IPS DF 4.7 (cell line): ENCODE measurements at regions not wholly inside any gene's neighbourhood (a gene's known extent, or its start where the extent isn't known, plus 50 kb on each side); places are given as distances from the start of the nearest gene placed in this dataset.

Experiments
- DNase-seq: peaks from one replicate; pipeline ENCODE4 v3.0.0-alpha.2; 2013; ENCODE audit warnings: low spot score; ENCODE audit errors: extremely low read depth

DNA sequence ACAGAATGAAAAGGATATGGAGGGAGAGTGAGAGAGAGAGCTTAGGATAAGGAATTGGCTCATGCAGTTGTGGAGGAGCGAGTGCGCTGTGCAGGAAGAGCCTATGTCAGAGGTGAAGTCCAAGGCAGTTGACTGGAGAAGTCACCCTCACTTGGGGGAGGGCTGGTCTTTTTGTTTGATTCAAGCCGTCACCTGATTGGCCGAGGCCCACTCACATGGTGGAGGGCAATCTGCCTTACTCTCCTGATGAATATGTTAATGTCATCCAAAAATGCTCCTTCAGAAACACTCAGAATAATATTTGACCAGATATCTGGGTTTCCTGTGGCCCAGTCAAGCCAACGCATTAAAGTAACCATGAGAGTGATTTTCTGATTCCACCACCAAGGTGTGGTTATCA is 131.7 kb downstream of the KATNIP start:
- no peak for DNase-seq

DNA sequence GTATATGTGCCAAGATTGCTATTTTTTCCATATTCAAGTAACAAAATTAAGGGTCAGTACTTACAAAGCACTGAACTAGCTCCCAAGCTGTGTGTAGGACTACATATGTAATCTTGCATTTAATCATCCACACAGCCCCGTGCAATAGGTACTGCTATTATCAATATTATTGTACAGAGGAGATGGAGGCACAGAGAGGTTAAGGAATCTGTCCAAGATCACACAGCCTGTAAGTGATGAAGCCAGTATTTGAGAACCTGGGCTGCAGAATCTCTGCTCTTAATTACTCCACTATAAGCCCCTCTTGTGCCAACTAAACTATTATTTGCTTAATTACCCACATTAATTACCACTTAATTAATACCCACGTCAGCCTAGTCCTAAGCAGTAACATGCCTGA is 134.1 kb downstream of the KATNIP start:
- no peak for DNase-seq

DNA sequence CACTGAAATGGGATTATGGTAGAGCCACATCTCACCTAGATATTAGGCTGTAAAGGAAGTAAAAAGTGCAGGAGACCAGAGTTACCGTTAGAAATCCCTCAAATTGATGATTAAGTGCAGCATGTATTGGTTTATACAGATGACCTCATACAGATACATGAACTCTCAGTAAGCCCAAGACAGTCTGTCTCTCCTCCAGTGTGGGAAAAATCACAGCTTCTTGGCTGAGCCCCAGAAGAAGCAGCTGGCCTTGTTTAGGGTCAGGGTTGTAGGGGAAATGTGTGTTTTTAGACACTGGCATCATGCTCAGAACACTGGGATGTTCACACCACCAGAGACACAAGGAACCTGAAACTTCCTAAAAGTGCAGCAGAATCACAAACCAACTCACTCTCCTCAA is 135.9 kb downstream of the KATNIP start:
- DNase-seq = no peak

GRCh38 chr16:27686926-27687325 is 137.0 kb downstream of the KATNIP start:
- DNase-seq = no peak

DNA sequence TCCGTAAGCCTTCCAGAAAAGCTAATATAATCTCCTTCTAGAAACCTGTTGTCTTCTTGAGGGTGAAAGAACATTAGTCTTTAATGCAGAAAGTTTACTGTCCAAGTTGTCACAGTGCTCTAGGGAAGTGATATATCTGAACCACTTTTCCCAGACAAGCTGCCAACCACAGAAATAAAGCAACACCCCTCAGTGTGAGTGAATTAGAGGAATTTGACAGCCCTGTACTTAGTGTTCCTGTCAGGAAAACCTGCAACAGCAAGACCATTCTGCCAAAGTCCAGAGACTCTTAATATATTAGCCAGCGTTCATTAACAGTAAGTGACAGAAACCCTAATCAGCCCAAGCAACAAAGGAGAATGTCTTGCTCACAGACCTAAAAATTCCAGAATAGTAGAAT is 137.7 kb downstream of the KATNIP start:
- no peak for DNase-seq

DNA sequence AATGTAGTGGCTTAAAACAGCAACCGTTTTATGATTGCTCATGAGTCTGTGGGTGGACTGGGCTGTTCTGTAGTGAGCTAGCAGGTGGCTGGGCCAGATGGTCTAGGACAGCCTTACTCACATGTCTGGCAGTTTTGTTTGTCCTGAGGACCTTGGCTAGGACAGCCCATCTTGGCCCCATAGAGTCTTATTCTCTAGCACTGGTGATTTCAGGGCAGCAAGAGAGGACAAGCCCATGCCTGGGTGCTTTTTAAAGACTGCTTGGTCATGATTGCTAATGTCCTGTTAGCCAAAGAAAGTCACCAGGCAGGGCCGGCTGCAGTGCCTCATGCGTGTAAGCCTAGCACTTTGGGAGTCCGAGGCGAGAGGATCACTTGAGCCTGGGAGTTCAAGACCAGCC is 139.8 kb downstream of the KATNIP start:
- DNase-seq = no peak

- DNase-seq = no peak
Observed at GRCh38 chr16:27690608-27691007, 140.7 kb downstream of the KATNIP start.

DNA sequence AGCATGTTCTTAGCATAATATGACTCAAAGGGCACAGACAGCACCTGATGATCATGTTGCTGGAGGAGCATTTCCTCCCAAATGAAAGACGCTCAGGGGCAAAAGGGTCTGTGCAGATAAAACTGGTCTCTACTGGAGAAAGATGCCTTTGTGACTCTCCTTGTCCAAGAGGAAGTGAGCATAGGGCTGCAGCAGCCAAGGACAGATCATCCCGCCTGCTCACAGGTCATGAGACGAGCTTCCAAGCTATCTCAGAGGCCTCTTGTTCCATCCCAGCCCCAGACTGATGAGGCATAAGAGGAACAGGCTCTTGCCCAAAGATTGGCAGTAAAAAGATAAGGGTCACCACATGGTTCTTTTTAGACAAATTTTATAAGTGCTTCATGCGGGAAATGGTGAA is 141.8 kb downstream of the KATNIP start:
- no peak for DNase-seq

GRCh38 chr16:27692576-27692975 is 142.6 kb downstream of the KATNIP start:
- DNase-seq = no peak

GRCh38 chr16:27695161-27695560 is 145.2 kb downstream of the KATNIP start:
- no peak for DNase-seq

DNA sequence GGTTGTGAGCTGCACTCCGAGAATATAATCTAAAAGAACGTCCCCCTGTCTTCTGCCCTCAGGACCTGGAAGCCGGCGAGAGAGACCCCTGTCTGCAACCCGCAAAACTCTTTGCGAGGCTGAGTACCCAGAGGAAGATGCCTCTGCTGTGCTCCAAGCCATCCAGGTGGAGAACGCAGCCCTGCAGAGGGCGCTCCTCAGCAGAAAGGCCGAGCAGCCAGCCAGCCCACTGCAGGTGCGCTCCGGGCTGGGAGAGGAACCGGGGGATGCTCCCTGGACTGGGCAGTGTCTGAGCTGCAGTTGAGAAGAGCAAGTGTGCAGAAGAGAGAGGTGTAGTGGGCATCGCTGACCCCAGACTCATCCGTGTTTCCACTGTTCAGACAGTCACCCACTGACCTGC is 148.3 kb downstream of the KATNIP start:
- DNase-seq = peak; percentile 60

GRCh38 chr16:27698746-27699145 is 148.8 kb downstream of the KATNIP start:
- DNase-seq = no peak

- DNase-seq = no peak
Observed at GRCh38 chr16:27699540-27699939, 149.6 kb downstream of the KATNIP start.

- DNase-seq = no peak
Observed at GRCh38 chr16:27700304-27700995, 150.5 kb downstream of the KATNIP start.

GRCh38 chr16:27701381-27701780 is 151.4 kb downstream of the KATNIP start:
- DNase-seq = no peak

- no peak for DNase-seq
Observed at GRCh38 chr16:27703121-27703520, 153.2 kb downstream of the KATNIP start.

DNA sequence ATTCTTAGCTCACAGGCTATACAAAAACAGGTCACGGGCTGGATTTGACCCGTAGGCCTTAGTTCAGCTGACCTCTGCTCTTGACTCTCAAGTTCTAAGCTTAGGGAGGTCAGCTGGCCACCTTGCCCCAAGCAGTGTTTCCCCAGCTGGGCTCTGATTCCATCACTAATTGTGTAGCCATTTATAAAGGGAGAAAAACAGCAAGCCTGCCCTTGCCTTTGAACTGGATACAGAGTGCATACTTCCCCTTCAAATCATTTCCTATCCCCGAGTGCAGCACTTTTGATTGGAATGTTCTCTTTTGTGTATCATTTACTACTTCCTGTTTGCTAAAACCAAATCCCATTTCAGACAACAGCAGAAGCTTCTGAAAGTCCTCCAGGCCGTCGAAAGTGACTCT is 153.6 kb downstream of the KATNIP start:
- no peak for DNase-seq

DNA sequence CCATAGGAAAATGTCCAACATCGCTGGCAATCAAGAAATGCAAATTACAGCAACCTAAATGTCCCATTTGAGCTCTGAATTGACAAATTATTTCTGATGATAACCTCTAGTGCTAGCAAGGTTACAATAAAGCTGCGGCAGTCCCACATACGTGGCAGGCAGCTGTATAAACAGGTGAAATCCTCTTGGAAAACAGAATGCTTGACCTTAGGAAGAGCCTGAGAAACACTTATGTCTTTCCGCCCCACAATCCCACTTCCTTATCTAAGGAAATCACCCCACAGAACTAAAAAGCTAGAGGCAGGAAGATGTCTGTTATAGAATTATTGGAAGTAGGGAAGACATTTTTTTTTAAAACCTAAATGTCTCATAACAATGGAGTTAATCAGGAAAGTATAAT is 154.3 kb downstream of the KATNIP start:
- no peak for DNase-seq

- no peak for DNase-seq
Observed at GRCh38 chr16:27706156-27706865, 156.4 kb downstream of the KATNIP start.

- no peak for DNase-seq
Observed at GRCh38 chr16:27706866-27707685, 157.1 kb downstream of the KATNIP start.

- DNase-seq = no peak
Observed at GRCh38 chr16:27708651-27709050, 158.7 kb downstream of the KATNIP start.

- DNase-seq = no peak
Observed at GRCh38 chr16:27712251-27712711, 162.3 kb downstream of the KATNIP start.
